HepG2 (cell line): ENCODE measurements at regions not wholly inside any gene's neighbourhood (a gene's known extent, or its start where the extent isn't known, plus 50 kb on each side); places are given as distances from the start of the nearest gene placed in this dataset.

ENCODE experiments used
- ATAC-seq: fragments of 200-7000 bp; cut with Tn5 transposase; 3 replicates; pipeline ENCODE4 v1.9.1; 2020; ENCODE audit warnings: mild to moderate bottlenecking, moderate library complexity
- BruUV-seq: library from RNA; stranded (reverse); fragments of 400-500 nt; replicated peaks from 2 replicates; lab custom pipeline; 2021; lab: Mats Ljungman, UMichigan
- CTCF ChIA-PET: fragments of 300-600 bp; formaldehyde crosslinking; extraction: SDS; loops from one replicate; lab custom pipeline; 2021; ENCODE audit warnings: low total read pairs, inconsistent platforms, low intra/inter-chr PET ratio; lab: Yijun Ruan, JAX
- POLR2A ChIA-PET: fragments of 350-600 bp; sonication (Branson Sonifier 250); formaldehyde crosslinking; loops from one replicate; lab custom pipeline; 2020; ENCODE audit warnings: antibody characterized with exemption, inconsistent platforms; lab: Yijun Ruan, JAX
- DNase-seq: peaks from one replicate; pipeline ENCODE4 v3.0.0-alpha.2; 2015; ENCODE audit warnings: low spot score
- FAIRE-seq: peaks from 3 replicates; lab custom pipeline; 2011; peaks lifted over from hg19 to GRCh38; lab: Jason Lieb, UNC
- H2AFZ ChIP-seq: one replicate; pipeline ENCODE4 v1.6.1; 2011; ENCODE audit warnings: low read length, inconsistent platforms
- H3K27ac ChIP-seq: fragments of 300-600 bp; 3 replicates; pipeline ENCODE4 v1.8.0; 2011; ENCODE audit warnings: mixed run types, mild to moderate bottlenecking, mixed read lengths, low read length, inconsistent platforms; ENCODE audit not compliant: insufficient read depth; ENCODE audit errors: extremely low read length
- H3K27me3 ChIP-seq, 2 experiments: fragments of 200-600 bp in 1 of 2; 2 replicates in 1 of 2; 3 replicates in 1 of 2; pipeline versions ENCODE4 v1.6.0 to v1.8.0; 2011; ENCODE audit warnings: low read length in 2 of 2, mild to moderate bottlenecking in 2 of 2, moderate library complexity in 2 of 2, inconsistent platforms in 1 of 2; ENCODE audit not compliant: insufficient read depth in 2 of 2, control insufficient read depth in 1 of 2
- H3K36me3 ChIP-seq, 2 experiments: fragments of 200-600 bp in 1 of 2; replicated peaks in 1 of 2; 2 replicates in 1 of 2; 3 replicates in 1 of 2; pipeline versions ENCODE4 v1.5.1 to v1.8.0; 2011; ENCODE audit warnings: low read length in 2 of 2, inconsistent platforms in 1 of 2; ENCODE audit not compliant: insufficient read depth in 2 of 2, control insufficient read depth in 1 of 2
- H3K4me1 ChIP-seq: 2 replicates; pipeline ENCODE4 v1.5.1; 2012; ENCODE audit warnings: low read length, inconsistent platforms; ENCODE audit not compliant: insufficient read depth
- H3K4me2 ChIP-seq: 2 replicates; pipeline ENCODE4 v1.6.0; 2011; ENCODE audit warnings: low read depth, low read length, inconsistent platforms
- H3K4me3 ChIP-seq, 3 experiments: fragments of 200-600 bp in 1 of 3; sonication (generic), shearing (Covaris generic) in 1 of 3; replicated peaks in 1 of 3; 2 replicates each; pipeline ENCODE4 v1.5.1; 2011 to 2016; ENCODE audit warnings: low read length in 3 of 3, inconsistent platforms in 2 of 3, low read depth in 2 of 3, mild to moderate bottlenecking in 2 of 3, control low read depth in 1 of 3, mixed read lengths in 1 of 3; ENCODE audit not compliant: insufficient read depth in 1 of 3
- H3K79me2 ChIP-seq: one replicate; pipeline ENCODE4 v1.6.1; 2011; ENCODE audit warnings: low read length, inconsistent platforms; ENCODE audit not compliant: insufficient read depth
- H3K9ac ChIP-seq: 2 replicates; pipeline ENCODE4 v1.6.0; 2011; ENCODE audit warnings: mild to moderate bottlenecking, low read depth, low read length, inconsistent platforms; ENCODE audit not compliant: insufficient read depth
- H3K9me3 ChIP-seq: 2 replicates; pipeline ENCODE4 v1.5.1; 2012; ENCODE audit warnings: mild to moderate bottlenecking, low read length
- H4K20me1 ChIP-seq: 2 replicates; pipeline ENCODE4 v1.6.0; 2011; ENCODE audit warnings: inconsistent platforms, mild to moderate bottlenecking, low read length, moderate library complexity; ENCODE audit not compliant: insufficient read depth
- ARNTL ChIP-seq: sonication (generic); formaldehyde crosslinking; IDR thresholded peaks from 2 replicates; pipeline ENCODE4 v1.4.0; 2020; ENCODE audit warnings: mild to moderate bottlenecking, missing genetic modification reagents
- CREM ChIP-seq, 2 experiments: sonication (generic) in 1 of 2; formaldehyde crosslinking in 1 of 2; IDR thresholded peaks; 2 replicates each; pipeline versions ENCODE4 v1.4.0 to v1.6.1; 2016 to 2020; ENCODE audit warnings: antibody characterized with exemption in 1 of 2, mild to moderate bottlenecking in 1 of 2, missing genetic modification reagents in 1 of 2
- MTA1 ChIP-seq: sonication (generic); formaldehyde crosslinking; IDR thresholded peaks from 2 replicates; pipeline ENCODE4 v1.4.0; 2020; ENCODE audit warnings: missing genetic modification reagents, mild to moderate bottlenecking, borderline replicate concordance
- NFE2L2 ChIP-seq: fragments of 150-350 bp; IDR thresholded peaks from 2 replicates; pipeline ENCODE4 v1.6.1; 2014; ENCODE audit warnings: low read length
- NFKB2 ChIP-seq: sonication (generic); formaldehyde crosslinking; IDR thresholded peaks from 2 replicates; pipeline ENCODE4 v1.4.0; 2020; ENCODE audit warnings: missing genetic modification reagents, borderline replicate concordance
- RFXANK ChIP-seq: IDR thresholded peaks from 2 replicates; pipeline ENCODE4 v1.6.1; 2016
- ZFP37 ChIP-seq: sonication (generic); formaldehyde crosslinking; IDR thresholded peaks from 2 replicates; pipeline ENCODE4 v1.4.0; 2020; ENCODE audit warnings: missing genetic modification reagents, borderline replicate concordance
- ZNF460 ChIP-seq: sonication (generic); formaldehyde crosslinking; IDR thresholded peaks from 2 replicates; pipeline ENCODE4 v1.5.1; 2020; ENCODE audit warnings: missing genetic modification reagents, mild to moderate bottlenecking, borderline replicate concordance
- ZNF550 ChIP-seq: sonication (generic); formaldehyde crosslinking; IDR thresholded peaks from 2 replicates; pipeline ENCODE4 v1.4.0; 2020; ENCODE audit warnings: mild to moderate bottlenecking, missing genetic modification reagents, borderline replicate concordance
- WGBS: methylation state at CpG from one replicate; pipeline ENCODE4 v1.1.6; 2017; ENCODE audit warnings: low lambda C conversion rate; 5-methylcytosine and 5-hydroxymethylcytosine counted together
- in situ Hi-C: cut with HindIII; loops from 2 replicates; pipeline ENCODE4 v1.10.0; 2017; ENCODE audit warnings: low pct_unique_long_range_greater_than_20kb; ENCODE audit not compliant: extremely low pct_ligation_motif_present
- intact Hi-C: fragments of 100-400 bp; cut with micrococcal nuclease; formaldehyde crosslinking; loops from one replicate; pipeline ENCODE4 v1.10.0; 2022; ENCODE audit not compliant: unreplicated experiment
- TF ChIP-seq, protein P1 (sequence below): sonication (generic); formaldehyde crosslinking; IDR thresholded peaks from 2 replicates; pipeline ENCODE4 v1.9.0; 2021; ENCODE audit warnings: missing genetic modification reagents, borderline replicate concordance

DNA sequence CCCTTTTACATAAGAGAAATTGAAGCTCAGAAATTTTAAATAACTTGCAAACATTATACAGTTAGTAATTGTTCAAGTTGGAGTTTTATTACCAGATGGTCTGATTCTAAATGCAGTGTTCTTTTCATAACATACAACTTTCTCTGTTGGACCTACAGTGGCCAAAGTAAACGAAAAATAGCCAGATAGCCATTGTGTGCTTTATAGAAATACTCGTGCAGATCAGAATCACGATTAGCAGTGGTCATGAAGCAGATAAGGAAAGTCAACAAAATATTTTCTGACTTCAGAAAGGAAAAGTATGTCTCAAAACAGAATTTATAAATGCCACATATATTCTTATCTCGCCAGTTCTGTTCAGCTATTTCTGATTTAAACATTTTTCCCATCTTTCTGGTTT is 436.9 kb downstream of the CNTN6 start:
- FAIRE-seq: no peak
- Histone ChIP-seq H4K20me1 (no peaks in the 10 kb centered on the region), H3K4me3 (no peak overlapping the region), H3K9ac (no peak overlapping the region), H3K27me3 (no peaks in the 10 kb centered on the region), H3K36me3 (no peaks in the 10 kb centered on the region), H3K79me2 (no peaks in the 10 kb centered on the region), H3K4me2 (no peak overlapping the region), H3K27ac (no peak overlapping the region), H2AFZ (no peak overlapping the region), H3K4me1 (no peaks in the 10 kb centered on the region), H3K9me3 (peaks cover 76% of the 10 kb centered on the region)
- DNase-seq: no peak
- no peak for ATAC-seq
- WGBS: 0% methylated on average over 4 of the region's 4 CpGs
- in situ Hi-C loops: no loop called here
- TF ChIP-seq ZNF460 (CRISPR knock-in tag): no peak
- TF ChIP-seq, protein P1, sequence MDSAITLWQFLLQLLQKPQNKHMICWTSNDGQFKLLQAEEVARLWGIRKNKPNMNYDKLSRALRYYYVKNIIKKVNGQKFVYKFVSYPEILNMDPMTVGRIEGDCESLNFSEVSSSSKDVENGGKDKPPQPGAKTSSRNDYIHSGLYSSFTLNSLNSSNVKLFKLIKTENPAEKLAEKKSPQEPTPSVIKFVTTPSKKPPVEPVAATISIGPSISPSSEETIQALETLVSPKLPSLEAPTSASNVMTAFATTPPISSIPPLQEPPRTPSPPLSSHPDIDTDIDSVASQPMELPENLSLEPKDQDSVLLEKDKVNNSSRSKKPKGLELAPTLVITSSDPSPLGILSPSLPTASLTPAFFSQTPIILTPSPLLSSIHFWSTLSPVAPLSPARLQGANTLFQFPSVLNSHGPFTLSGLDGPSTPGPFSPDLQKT (CRISPR knock-in tag): no peak
- TF ChIP-seq ZNF550 (CRISPR knock-in tag): no peak
- no peak for TF ChIP-seq MTA1 (CRISPR knock-in tag)
- TF ChIP-seq NFE2L2: no peak
- TF ChIP-seq ZFP37 (CRISPR knock-in tag): no peak
- TF ChIP-seq RFXANK (CRISPR knock-in tag): no peak
- no peak for TF ChIP-seq ARNTL
- no peak for TF ChIP-seq CREM (IDR thresholded peaks at IDR 0.05)
- no peak for TF ChIP-seq CREM (CRISPR knock-in tag; IDR thresholded peaks at IDR 0.05)
- no peak for TF ChIP-seq NFKB2 (CRISPR knock-in tag)
- BruUV-seq: no TSS peak
- intact Hi-C loops: no loop called here
- ChIA-PET CTCF (no interaction called here), POLR2A (no interaction called here)
